HL-60/S4 treated with phorbol 12-myristate 13-acetate at 8.2 ng/mL for 4 days and 3 days (cell line): ENCODE measurements at regions not wholly inside any gene's neighbourhood (a gene's known extent, or its start where the extent isn't known, plus 50 kb on each side); places are given as distances from the start of the nearest gene placed in this dataset.

Source experiments
- in situ Hi-C: fragments of 300-500 bp; cut with MboI; formaldehyde crosslinking; loops from 2 replicates; pipeline ENCODE4 v1.15.0; 2022; ENCODE audit warnings: low sequenced_read_pairs

DNA sequence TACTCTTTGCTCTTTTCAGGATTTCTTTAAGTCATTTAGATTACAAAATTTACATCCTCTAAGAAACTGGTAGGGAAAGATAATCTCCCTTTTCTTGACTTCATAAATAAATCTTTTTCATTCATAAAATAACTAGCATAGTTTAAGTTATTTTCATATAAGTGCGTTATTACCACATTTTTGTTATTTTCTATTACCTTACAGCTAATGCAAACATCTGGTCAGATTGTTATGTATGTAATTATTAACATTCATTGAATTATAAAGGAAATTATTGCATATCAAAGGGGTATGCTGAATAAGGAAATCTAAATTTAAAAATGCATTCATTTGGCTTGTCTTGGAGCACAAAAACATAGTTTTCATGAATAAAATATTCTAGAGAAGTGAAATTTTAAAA, 55.3 kb upstream of the SLITRK1 start:
- in situ Hi-C loops, result no loop called here

DNA sequence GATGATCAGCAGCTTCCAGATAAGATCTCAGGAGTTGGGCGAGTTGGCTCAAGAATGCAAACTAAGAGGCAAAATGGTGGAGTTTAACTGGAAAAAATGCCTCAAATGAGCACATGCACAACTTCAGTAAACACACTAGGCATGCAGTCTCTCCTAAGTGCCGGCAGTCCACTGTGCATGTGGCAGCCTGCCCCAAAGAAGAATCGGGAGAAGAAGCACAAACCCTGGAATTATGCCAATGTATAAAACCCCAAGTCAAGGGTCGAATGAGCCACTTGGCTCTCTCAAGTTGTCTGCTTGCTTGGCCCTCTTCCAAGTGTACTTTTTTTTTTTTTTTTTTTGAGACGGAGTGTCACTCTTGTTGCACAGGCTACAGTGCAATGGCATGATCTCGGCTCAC, 53.3 kb upstream of the SLITRK1 start:
- in situ Hi-C loops, result no loop called here
